Neural progenitor cell (in vitro differentiated cells): ENCODE measurements at regions not wholly inside any gene's neighbourhood (a gene's known extent, or its start where the extent isn't known, plus 50 kb on each side); places are given as distances from the start of the nearest gene placed in this dataset.

Source experiments
- CTCF ChIP-seq: fragments of 200-600 bp; sonication (generic); IDR thresholded peaks from 2 replicates; pipeline ENCODE4 v1.5.1; 2017; ENCODE audit warnings: antibody characterized with exemption, mild to moderate bottlenecking
- EZH2 ChIP-seq: fragments of 200-600 bp; sonication (generic); IDR thresholded peaks from 2 replicates; pipeline ENCODE4 v1.6.1; 2017; ENCODE audit warnings: antibody characterized with exemption, mild to moderate bottlenecking, moderate library complexity
- EZH2phosphoT487 ChIP-seq: fragments of 200-600 bp; sonication (generic); IDR thresholded peaks from 2 replicates; pipeline ENCODE4 v1.6.1; 2017; ENCODE audit warnings: antibody characterized with exemption

DNA sequence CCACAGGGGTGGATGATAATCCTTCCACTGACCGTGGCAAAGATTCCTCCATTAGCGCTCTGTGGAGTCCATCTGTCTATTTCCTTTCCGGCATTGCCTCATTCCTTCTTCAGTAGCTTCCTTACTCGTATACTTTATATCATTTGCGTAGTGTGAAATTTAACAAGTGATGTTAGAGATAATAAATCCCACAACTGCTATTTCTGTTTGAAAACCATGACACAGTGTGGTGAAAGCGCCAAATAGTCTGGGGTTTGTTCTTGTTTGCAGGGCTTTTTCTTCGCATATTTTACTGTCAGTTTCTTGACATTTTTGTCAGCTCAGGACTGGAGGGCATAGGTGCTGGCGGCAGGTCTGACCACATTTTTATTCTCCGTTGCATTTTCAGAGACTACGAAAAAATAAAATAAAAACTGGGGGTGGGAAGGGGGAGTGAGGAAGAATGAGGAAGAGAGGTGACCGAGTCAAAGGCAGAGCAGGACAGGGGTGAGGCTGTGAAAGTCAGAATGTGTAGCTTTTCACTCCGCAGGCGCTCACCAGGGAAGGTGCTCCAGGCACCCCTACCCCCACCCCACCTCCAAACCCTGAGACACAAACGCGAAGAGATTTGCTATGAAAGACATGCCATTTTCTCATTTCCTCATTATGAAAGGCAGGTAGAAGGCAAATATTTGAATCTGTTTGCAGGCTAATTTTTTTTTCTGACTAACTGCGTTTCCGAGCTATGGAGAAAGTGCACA is 965.0 kb downstream of the MCTP2 start:
- no peak for TF ChIP-seq EZH2
- TF ChIP-seq CTCF: no peak
- no peak for TF ChIP-seq EZH2phosphoT487
